Subcutaneous abdominal adipose tissue (tissue), 5 donors: ENCODE measurements at regions not wholly inside any gene's neighbourhood (a gene's known extent, or its start where the extent isn't known, plus 50 kb on each side); places are given as distances from the start of the nearest gene placed in this dataset.

ENCODE experiments used
- H3K27ac ChIP-seq: one replicate; pipeline ENCODE4 v1.7.0; 2013; ENCODE audit warnings: low read depth, mild to moderate bottlenecking, inconsistent platforms, low read length, moderate library complexity
- H3K27me3 ChIP-seq, 5 donors: one replicate each; pipeline ENCODE4 v1.7.0; 2013; ENCODE audit warnings: low read length in 5 of 5, inconsistent platforms in 1 of 5; ENCODE audit not compliant: control insufficient read depth in 5 of 5, insufficient read depth in 4 of 5
- H3K36me3 ChIP-seq, 5 donors: one replicate each; pipeline ENCODE4 v1.7.0; 2013; ENCODE audit warnings: low read length in 5 of 5; ENCODE audit not compliant: control insufficient read depth in 5 of 5, insufficient read depth in 5 of 5
- H3K4me1 ChIP-seq, 5 donors: one replicate each; pipeline ENCODE4 v1.7.0; 2013; ENCODE audit warnings: low read length in 5 of 5, mild to moderate bottlenecking in 3 of 5, moderate library complexity in 1 of 5; ENCODE audit not compliant: control insufficient read depth in 5 of 5, insufficient read depth in 5 of 5
- H3K4me3 ChIP-seq, 5 donors: one replicate each; pipeline ENCODE4 v1.7.0; 2013; ENCODE audit warnings: low read length in 5 of 5, low read depth in 1 of 5
- H3K9ac ChIP-seq, 5 donors: one replicate each; pipeline ENCODE4 v1.7.0; 2013; ENCODE audit warnings: low read length in 5 of 5, mild to moderate bottlenecking in 4 of 5, moderate library complexity in 3 of 5
- H3K9me3 ChIP-seq, 5 donors: one replicate each; pipeline ENCODE4 v1.7.0; 2013; ENCODE audit warnings: low read length in 5 of 5; ENCODE audit not compliant: control insufficient read depth in 5 of 5
- donor health status: healthy.
- donor health status: healthy.
- donor health status: healthy.
- donor health status: healthy.
- donor health status: healthy.

DNA sequence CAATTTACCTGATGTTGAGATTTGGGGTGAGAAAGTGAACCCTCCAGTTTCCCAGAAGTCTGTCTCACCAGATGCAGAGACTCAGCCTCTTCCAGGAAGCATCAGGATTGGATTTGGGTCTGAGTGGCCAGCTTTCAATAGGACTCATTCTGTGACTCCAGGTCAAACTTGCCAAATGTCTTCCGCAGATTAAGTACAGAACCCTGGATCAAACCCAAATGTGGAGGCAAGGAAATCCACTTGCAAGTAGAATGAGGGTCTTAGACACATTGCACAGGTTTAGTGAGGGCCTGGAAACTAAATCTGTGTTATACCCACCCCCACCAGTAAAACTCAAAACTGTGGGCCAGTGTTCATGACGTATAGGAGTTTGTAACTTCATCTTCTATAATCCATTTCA is 372.2 kb upstream of the MGMT start:
- Histone ChIP-seq H3K4me3 (no peak overlapping the region), H3K4me1 (peaks cover 17 to 61% (median 44%) of the 10 kb centered on the region in 5 donors), H3K27ac (no peak overlapping the region), H3K9ac (no peak overlapping the region), H3K9me3 (no peaks in the 10 kb centered on the region), H3K36me3 (no peaks in the 10 kb centered on the region), H3K27me3 (no peaks in the 10 kb centered on the region)

DNA sequence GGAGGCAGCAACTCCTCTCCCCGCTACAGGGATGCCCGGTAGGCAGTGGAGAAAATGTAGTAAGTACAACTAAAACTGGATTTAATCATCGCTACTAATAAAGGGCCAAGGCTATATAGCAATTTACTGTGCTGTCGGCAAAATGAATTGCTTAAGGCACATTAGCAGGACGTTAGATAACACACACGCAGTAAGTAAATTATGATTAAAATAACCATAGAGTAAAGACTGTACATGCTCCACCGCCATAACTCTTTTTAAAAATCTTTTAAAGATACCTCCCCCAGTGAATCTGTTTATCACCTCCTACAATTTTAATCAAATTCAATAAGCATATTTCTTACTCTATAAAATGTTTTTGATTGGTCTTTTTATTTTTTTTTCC is 371.4 kb upstream of the MGMT start:
- no peak overlapping the region for H3K4me3 ChIP-seq
- no peaks in the 10 kb centered on the region for H3K9me3 ChIP-seq
- no peaks in the 10 kb centered on the region for H3K36me3 ChIP-seq
- H3K4me1 ChIP-seq: peaks cover 16 to 57% (median 43%) of the 10 kb centered on the region in 5 donors
- peak overlapping the region; percentile 76 for H3K27ac ChIP-seq
- H3K9ac ChIP-seq: no peak overlapping the region
- H3K27me3 ChIP-seq: no peaks in the 10 kb centered on the region

DNA sequence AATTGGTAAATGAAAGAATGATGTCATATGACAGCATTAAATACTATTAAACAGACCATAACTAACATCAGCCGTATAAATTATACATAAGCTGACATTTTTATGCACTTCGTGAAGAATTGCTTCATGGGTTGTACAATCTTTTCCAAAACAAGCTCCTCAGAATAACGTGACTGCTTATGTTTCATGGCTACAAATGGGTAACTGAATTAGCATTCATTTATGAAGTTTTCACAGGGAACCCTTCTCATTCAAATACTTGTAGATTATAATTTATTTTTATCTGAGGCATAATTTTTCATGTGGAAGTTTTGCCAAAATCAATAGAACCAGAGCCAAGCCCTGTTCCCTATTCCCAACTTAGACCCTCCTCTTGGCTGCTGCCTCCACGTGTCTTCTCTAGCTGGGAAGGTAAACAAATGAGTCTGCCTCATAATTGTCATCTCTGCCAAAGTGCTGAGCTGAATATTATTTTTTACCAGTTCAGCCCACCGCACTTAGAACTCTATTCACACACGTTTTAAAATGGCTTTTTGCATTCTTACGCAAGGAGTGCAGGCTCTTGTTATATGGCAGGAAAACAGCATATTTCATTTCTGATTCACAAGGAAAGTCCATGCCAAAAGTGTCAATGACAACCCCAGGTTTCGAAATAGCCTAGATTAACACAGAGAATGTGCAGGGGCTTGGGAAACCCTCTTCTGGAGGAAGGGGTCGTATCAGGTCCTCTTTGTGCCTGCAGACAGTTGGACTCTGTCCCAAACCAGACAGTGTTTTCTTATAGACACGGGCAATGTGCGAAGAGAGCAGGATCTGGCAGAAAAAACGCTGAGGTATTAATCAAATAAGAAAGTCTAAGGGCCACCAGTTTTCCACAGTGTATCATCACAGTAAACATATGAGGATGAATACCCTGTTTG is 370.7 kb upstream of the MGMT start:
- peak overlapping the region; percentile 76 for H3K27ac ChIP-seq
- no peaks in the 10 kb centered on the region for H3K36me3 ChIP-seq
- H3K4me3 ChIP-seq: no peak overlapping the region
- no peaks in the 10 kb centered on the region for H3K27me3 ChIP-seq
- H3K9me3 ChIP-seq: no peaks in the 10 kb centered on the region
- peaks cover 12 to 53% (median 41%) of the 10 kb centered on the region in 5 donors for H3K4me1 ChIP-seq
- peak overlapping the region in 2 of 5 donors; percentile 13 to 19 for H3K9ac ChIP-seq

DNA sequence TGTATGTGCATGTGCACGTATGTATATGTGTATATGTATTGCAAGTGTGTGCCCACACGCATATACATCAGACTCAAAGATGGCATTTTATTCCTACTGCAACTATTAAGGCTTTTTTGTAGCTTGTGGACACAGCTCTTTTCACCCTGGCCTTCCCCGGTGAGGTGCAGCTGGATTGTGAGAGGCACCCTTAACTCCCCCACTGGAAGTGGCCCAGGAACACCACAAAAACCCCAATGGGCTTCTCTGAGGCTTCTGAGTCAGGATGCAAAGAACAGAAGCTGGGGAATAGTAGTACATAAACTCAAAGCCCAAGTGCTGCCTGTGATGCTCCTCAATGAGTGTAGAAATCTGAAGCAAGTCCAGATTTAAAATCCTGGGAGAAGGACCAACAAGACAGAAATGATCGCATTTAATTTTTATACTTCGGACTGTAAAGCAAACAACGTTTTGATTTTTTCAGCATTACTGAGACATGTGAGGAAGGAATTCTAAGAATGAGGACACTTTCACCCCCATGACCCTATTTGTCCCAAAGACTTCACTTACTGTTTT is 369.2 kb upstream of the MGMT start:
- H3K9me3 ChIP-seq: no peaks in the 10 kb centered on the region
- H3K4me1 ChIP-seq: peaks cover 12 to 53% (median 41%) of the 10 kb centered on the region in 5 donors
- no peaks in the 10 kb centered on the region for H3K27me3 ChIP-seq
- peak overlapping the region; percentile 76 for H3K27ac ChIP-seq
- no peaks in the 10 kb centered on the region for H3K36me3 ChIP-seq
- no peak overlapping the region for H3K4me3 ChIP-seq
- H3K9ac ChIP-seq: no peak overlapping the region

DNA sequence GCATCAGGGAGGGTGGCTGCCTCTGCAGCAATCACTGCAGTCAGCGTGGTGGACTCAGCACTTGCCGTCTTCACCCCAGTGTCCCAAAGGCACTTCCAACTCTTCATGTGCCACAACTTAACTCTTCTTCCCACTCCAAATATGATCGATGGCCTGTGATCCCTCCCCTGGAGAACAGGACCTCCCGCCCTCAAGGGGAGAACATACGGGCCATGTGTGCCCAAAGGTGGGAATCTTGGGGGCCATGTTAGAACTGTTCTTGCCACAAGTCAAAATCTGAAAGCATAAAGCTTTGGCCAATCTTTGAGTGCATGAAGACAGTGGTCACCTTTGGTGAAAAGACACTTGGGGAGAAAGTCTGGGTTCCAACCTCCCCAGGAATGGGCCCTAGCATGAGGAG is 368.5 kb upstream of the MGMT start:
- H3K27ac ChIP-seq: peak overlapping the region; percentile 76
- no peak overlapping the region for H3K4me3 ChIP-seq
- H3K9ac ChIP-seq: no peak overlapping the region
- H3K4me1 ChIP-seq: peaks cover 12 to 51% (median 40%) of the 10 kb centered on the region in 5 donors
- H3K27me3 ChIP-seq: no peaks in the 10 kb centered on the region
- no peaks in the 10 kb centered on the region for H3K36me3 ChIP-seq
- H3K9me3 ChIP-seq: no peaks in the 10 kb centered on the region

DNA sequence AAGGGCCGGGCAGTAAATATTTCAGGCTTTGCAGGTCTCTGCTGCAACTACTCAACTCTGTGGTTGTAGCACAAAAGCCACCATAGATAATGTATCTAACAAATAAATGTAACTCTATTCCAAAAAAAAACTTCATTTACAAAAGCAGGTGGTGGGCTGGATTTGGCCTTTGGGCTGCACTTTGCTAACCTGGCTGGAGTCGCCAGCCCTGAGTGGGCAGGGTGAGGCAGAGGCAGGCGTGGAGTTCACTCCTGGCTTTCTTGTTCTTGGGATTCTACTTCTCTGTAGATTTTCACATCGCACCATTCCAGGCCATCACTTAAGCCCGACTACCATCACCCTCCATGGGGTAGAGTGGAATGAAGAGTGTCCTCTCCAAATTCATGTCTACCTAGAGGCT is 367.6 kb upstream of the MGMT start:
- no peak overlapping the region for H3K4me3 ChIP-seq
- no peak overlapping the region for H3K9ac ChIP-seq
- no peaks in the 10 kb centered on the region for H3K36me3 ChIP-seq
- peaks cover 9 to 49% (median 36%) of the 10 kb centered on the region in 5 donors for H3K4me1 ChIP-seq
- no peaks in the 10 kb centered on the region for H3K9me3 ChIP-seq
- H3K27me3 ChIP-seq: no peaks in the 10 kb centered on the region
- H3K27ac ChIP-seq: no peak overlapping the region

DNA sequence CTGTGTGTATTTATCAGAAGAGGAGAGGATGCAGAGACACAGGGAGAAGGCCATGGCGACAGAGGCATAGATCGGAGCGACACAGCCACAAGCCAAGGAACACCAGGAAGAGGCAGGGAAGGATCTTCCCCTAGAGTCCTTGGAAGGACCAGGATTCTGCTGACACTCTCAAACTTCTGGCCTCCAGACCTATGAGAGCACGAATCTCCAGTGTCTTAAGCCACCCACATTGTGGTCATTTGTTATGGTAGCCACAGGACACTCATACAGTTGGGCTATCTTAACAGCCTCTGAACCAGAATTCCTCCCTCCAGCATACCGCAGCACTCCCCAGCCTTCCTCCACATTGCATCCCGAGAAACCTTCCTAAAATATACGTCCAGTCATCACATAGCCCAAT is 367.0 kb upstream of the MGMT start:
- Histone ChIP-seq H3K36me3 (no peaks in the 10 kb centered on the region), H3K4me3 (no peak overlapping the region), H3K27ac (no peak overlapping the region), H3K9ac (no peak overlapping the region), H3K4me1 (peaks cover 7 to 45% (median 39%) of the 10 kb centered on the region in 5 donors), H3K27me3 (no peaks in the 10 kb centered on the region), H3K9me3 (no peaks in the 10 kb centered on the region)

DNA sequence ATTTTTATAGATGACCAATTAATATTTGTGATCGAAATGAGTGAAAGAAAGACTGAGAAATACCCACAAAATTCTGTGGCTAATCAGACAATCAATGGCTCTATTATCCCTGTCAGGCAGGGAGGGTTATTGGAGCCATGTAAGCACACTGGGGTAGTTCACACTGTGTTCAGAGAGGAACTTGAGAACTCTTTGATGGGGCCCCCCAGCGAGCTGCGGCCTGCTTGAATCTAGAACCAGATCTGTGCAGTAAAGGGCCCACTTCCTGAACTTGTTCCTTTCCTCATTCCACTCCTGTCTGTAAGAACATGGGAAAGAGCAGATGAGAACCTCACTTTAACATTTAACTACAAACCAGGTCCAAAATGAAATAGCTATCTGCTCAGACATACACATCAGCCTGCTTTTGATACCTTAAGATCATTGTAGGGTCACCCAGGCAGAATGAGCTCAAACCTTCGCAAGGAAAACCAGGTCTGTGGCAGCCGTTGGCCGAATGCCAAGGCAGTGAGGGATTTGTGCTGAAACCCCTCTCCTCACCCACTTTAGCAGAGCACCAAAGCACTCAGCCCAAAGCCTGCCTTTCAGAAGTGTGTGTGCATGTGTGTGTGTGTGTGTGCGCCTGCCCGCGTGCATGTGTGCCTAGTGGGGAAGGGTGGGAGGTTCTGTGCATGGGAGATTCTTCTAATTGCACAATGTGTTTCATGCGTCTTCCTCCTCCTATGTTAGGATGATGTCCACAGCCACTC is 365.6 kb upstream of the MGMT start:
- H3K4me3 ChIP-seq: no peak overlapping the region
- no peak overlapping the region for H3K27ac ChIP-seq
- no peak overlapping the region for H3K9ac ChIP-seq
- no peaks in the 10 kb centered on the region for H3K36me3 ChIP-seq
- H3K9me3 ChIP-seq: no peaks in the 10 kb centered on the region
- H3K27me3 ChIP-seq: no peaks in the 10 kb centered on the region
- H3K4me1 ChIP-seq: peaks cover 5 to 42% (median 39%) of the 10 kb centered on the region in 5 donors

DNA sequence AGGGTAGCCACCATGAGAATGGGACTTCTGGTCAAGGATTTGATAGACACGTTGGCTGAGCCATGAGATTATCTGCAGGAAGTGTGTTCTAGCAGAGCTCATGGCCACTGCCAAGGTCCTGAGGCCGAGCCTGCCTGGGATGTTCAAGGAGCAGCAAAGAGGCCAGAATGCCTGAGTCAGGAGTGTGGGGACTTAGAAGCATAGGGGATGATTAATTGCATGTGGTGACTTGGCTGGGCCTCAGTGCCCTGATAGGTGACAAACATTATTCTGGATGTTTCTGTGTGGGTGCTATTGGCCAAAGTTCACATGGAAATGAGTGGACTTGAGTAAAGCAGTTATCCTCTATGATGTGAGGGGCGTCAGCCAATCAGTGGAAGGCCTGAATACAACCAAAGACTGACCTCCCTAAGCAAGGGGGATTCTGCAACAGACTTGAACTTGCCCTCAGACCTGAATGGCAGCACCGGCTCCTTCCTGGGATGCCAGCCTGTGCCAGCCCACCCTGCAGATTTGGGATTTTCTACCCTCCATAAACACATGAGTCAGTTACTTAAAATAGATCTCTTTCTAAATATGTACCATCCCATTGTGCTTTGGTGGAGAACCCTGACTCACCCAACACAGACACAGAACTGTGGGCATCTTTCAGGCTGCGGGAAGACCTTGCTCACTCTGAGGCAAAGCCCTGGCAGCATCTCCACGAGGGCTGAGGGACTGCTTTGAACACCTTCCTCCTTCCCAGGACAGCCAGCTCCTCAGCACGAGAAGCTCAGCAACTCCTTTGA is 363.9 kb upstream of the MGMT start:
- H3K36me3 ChIP-seq: no peaks in the 10 kb centered on the region
- no peaks in the 10 kb centered on the region for H3K27me3 ChIP-seq
- no peaks in the 10 kb centered on the region for H3K9me3 ChIP-seq
- H3K27ac ChIP-seq: no peak overlapping the region
- no peak overlapping the region for H3K9ac ChIP-seq
- peaks cover 0 to 27% (median 23%) of the 10 kb centered on the region in 5 donors for H3K4me1 ChIP-seq
- H3K4me3 ChIP-seq: no peak overlapping the region
